Endothelial cell of umbilical vein (primary cell): ENCODE measurements at regions not wholly inside any gene's neighbourhood (a gene's known extent, or its start where the extent isn't known, plus 50 kb on each side); places are given as distances from the start of the nearest gene placed in this dataset.

Experiments
- BruUV-seq: library from RNA; stranded (reverse); fragments of 400-500 nt; replicated peaks from 2 replicates; lab custom pipeline; 2021; lab: Mats Ljungman, UMichigan
- CTCF ChIA-PET: fragments of 300-600, 350-600 bp; sonication (Branson Sonifier 250); formaldehyde crosslinking; loops from one replicate; lab custom pipeline; 2021; ENCODE audit warnings: antibody characterized with exemption, inconsistent platforms; lab: Charles Lee
- POLR2A ChIA-PET: fragments of 300-600, 350-600 bp; sonication (Branson Sonifier 250); formaldehyde crosslinking; loops from one replicate; lab custom pipeline; 2021; ENCODE audit warnings: antibody characterized with exemption, inconsistent platforms; lab: Charles Lee
- DNase-seq: peaks from one replicate; pipeline ENCODE4 v3.0.0-alpha.2; 2011; ENCODE audit warnings: low read depth, low spot score
- FAIRE-seq: peaks from 2 replicates; lab custom pipeline; 2011; peaks lifted over from hg19 to GRCh38; lab: Jason Lieb, UNC
- H2AFZ ChIP-seq: 2 replicates; pipeline ENCODE4 v1.6.0; 2012; ENCODE audit warnings: low read depth, low read length, control low read depth, inconsistent platforms
- H3K27ac ChIP-seq: 2 replicates; pipeline ENCODE4 v1.5.1; 2011; ENCODE audit warnings: low read depth, mild to moderate bottlenecking, control low read depth, low read length, moderate library complexity; ENCODE audit not compliant: insufficient read depth
- H3K27me3 ChIP-seq, 2 experiments: 2 replicates each; pipeline versions ENCODE4 v1.6.0 to v1.6.1; 2011; ENCODE audit warnings: low read length in 2 of 2, mixed read lengths in 1 of 2; ENCODE audit not compliant: control insufficient read depth in 2 of 2, insufficient read depth in 2 of 2
- H3K36me3 ChIP-seq, 2 experiments: 2 replicates in 1 of 2; 3 replicates in 1 of 2; pipeline ENCODE4 v1.5.1; 2011; ENCODE audit warnings: low read length in 2 of 2, mild to moderate bottlenecking in 1 of 2, moderate library complexity in 1 of 2; ENCODE audit not compliant: control insufficient read depth in 2 of 2, insufficient read depth in 2 of 2; ENCODE audit errors: extremely low read depth in 1 of 2
- H3K4me1 ChIP-seq: 3 replicates; pipeline ENCODE4 v1.5.1; 2011; ENCODE audit warnings: mild to moderate bottlenecking, low read length; ENCODE audit not compliant: control insufficient read depth, insufficient read depth; ENCODE audit errors: extremely low read depth
- H3K4me2 ChIP-seq: 2 replicates; pipeline ENCODE4 v1.6.1; 2011; ENCODE audit warnings: low read length, control low read depth, mixed read lengths; ENCODE audit not compliant: insufficient read depth
- H3K4me3 ChIP-seq, 3 experiments: fragments of 200-600 bp in 1 of 3; sonication (generic), shearing (Covaris generic) in 1 of 3; replicated peaks in 1 of 3; 2 replicates each; pipeline ENCODE4 v1.5.1; 2011 to 2016; ENCODE audit warnings: control low read depth in 3 of 3, low read length in 3 of 3, mild to moderate bottlenecking in 2 of 3, inconsistent platforms in 1 of 3, low read depth in 1 of 3, moderate library complexity in 1 of 3; ENCODE audit not compliant: insufficient read depth in 1 of 3
- H3K79me2 ChIP-seq: 2 replicates; pipeline ENCODE4 v1.6.0; 2012; ENCODE audit warnings: low read length, inconsistent platforms; ENCODE audit not compliant: control insufficient read depth, insufficient read depth
- H3K9ac ChIP-seq: replicated peaks from 2 replicates; pipeline ENCODE3; 2011; ENCODE audit warnings: low read length, control low read depth; ENCODE audit not compliant: insufficient read depth; ENCODE audit errors: extremely low read depth
- H3K9me1 ChIP-seq: replicated peaks from 3 replicates; pipeline ENCODE4 v1.6.0; 2011; ENCODE audit warnings: mild to moderate bottlenecking, low read length; ENCODE audit not compliant: control insufficient read depth, insufficient read depth; ENCODE audit errors: extremely low read depth
- H3K9me3 ChIP-seq: replicated peaks from 2 replicates; pipeline ENCODE4 v1.5.1; 2012; ENCODE audit warnings: low read length, inconsistent platforms; ENCODE audit not compliant: control insufficient read depth, insufficient read depth
- H4K20me1 ChIP-seq: replicated peaks from 2 replicates; pipeline ENCODE3; 2011; ENCODE audit warnings: mild to moderate bottlenecking, low read length; ENCODE audit not compliant: control insufficient read depth, insufficient read depth; ENCODE audit errors: extremely low read depth
- EZH2 ChIP-seq: IDR thresholded peaks from 2 replicates; pipeline ENCODE4 v1.6.1; 2012; ENCODE audit warnings: borderline replicate concordance, low read depth, mild to moderate bottlenecking, moderate library complexity, low read length, inconsistent platforms; ENCODE audit not compliant: severe bottlenecking
- FOS ChIP-seq: IDR thresholded peaks from 2 replicates; pipeline ENCODE4 v1.6.1; 2011; ENCODE audit warnings: mild to moderate bottlenecking, low read length, moderate library complexity, borderline replicate concordance; ENCODE audit not compliant: insufficient read depth
- GATA2 ChIP-seq: IDR thresholded peaks from 2 replicates; pipeline ENCODE4 v1.7.0; 2011; ENCODE audit warnings: low read depth, mild to moderate bottlenecking, moderate library complexity, mixed read lengths, low read length; ENCODE audit not compliant: insufficient read length, insufficient read depth
- JUN ChIP-seq: IDR thresholded peaks from 2 replicates; pipeline ENCODE4 v1.6.1; 2011; ENCODE audit warnings: borderline replicate concordance, low read depth; ENCODE audit not compliant: insufficient read length, insufficient read depth
- MYC ChIP-seq: IDR thresholded peaks from one replicate; pipeline ENCODE4 v1.6.1; 2011; ENCODE audit warnings: mild to moderate bottlenecking, low read depth, low read length
- POLR2A ChIP-seq: IDR thresholded peaks from 2 replicates; pipeline ENCODE4 v1.6.1; 2012; ENCODE audit warnings: low read depth, mild to moderate bottlenecking, control low read depth, low read length
- POLR2AphosphoS5 ChIP-seq: IDR thresholded peaks from 2 replicates; pipeline ENCODE4 v1.6.1; 2012; ENCODE audit warnings: low read depth, mild to moderate bottlenecking, control low read depth, low read length, moderate library complexity; ENCODE audit not compliant: insufficient read depth
- dilution Hi-C: fragments of 300-500 bp; cut with MboI; formaldehyde crosslinking; loops from one replicate; pipeline ENCODE4 v1.15.0; 2019; ENCODE audit warnings: low sequenced_read_pairs; ENCODE audit not compliant: extremely low pct_ligation_motif_present
- intact Hi-C: fragments of 100-400 bp; cut with micrococcal nuclease; formaldehyde crosslinking; loops from one replicate; pipeline ENCODE4 v1.10.0; 2022
- TF ChIP-seq, protein P1 (sequence below): IDR thresholded peaks from 2 replicates; pipeline ENCODE4 v1.6.1; 2011; ENCODE audit not compliant: insufficient read depth, insufficient read length
- TF ChIP-seq, protein P2 (sequence below), 2 donors: IDR thresholded peaks; 1 replicate in 1 of 2; 2 replicates in 1 of 2; pipeline ENCODE4 v1.5.1; 2011; ENCODE audit warnings: low read length in 2 of 2, mild to moderate bottlenecking in 2 of 2, moderate library complexity in 2 of 2, control low read depth in 1 of 2, inconsistent platforms in 1 of 2, low read depth in 1 of 2; ENCODE audit not compliant: insufficient read depth in 1 of 2; ENCODE audit errors: extremely low read depth in 1 of 2

- no peak for FAIRE-seq
- Histone ChIP-seq H4K20me1 (no peaks in the 10 kb centered on the region), H3K9me3 (no peaks in the 10 kb centered on the region), H3K27ac (no peak overlapping the region), H3K79me2 (no peaks in the 10 kb centered on the region), H3K9me1 (no peaks in the 10 kb centered on the region), H3K36me3 (no peaks in the 10 kb centered on the region), H3K9ac (no peak overlapping the region), H3K4me2 (no peak overlapping the region), H3K4me1 (no peaks in the 10 kb centered on the region), H3K27me3 (peaks cover 4 to 11% of the 10 kb centered on the region in 2 experiments), H2AFZ (no peak overlapping the region), H3K4me3 (no peak overlapping the region)
- intact Hi-C loops (no loop called here), dilution Hi-C loops (no loop called here)
- TF ChIP-seq MYC (no peak), GATA2 (no peak), JUN (no peak), POLR2AphosphoS5 (no peak), EZH2 (no peak), FOS (no peak), POLR2A (no peak)
- TF ChIP-seq, protein P1, sequence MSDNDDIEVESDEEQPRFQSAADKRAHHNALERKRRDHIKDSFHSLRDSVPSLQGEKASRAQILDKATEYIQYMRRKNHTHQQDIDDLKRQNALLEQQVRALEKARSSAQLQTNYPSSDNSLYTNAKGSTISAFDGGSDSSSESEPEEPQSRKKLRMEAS = no peak
- TF ChIP-seq, protein P2, sequence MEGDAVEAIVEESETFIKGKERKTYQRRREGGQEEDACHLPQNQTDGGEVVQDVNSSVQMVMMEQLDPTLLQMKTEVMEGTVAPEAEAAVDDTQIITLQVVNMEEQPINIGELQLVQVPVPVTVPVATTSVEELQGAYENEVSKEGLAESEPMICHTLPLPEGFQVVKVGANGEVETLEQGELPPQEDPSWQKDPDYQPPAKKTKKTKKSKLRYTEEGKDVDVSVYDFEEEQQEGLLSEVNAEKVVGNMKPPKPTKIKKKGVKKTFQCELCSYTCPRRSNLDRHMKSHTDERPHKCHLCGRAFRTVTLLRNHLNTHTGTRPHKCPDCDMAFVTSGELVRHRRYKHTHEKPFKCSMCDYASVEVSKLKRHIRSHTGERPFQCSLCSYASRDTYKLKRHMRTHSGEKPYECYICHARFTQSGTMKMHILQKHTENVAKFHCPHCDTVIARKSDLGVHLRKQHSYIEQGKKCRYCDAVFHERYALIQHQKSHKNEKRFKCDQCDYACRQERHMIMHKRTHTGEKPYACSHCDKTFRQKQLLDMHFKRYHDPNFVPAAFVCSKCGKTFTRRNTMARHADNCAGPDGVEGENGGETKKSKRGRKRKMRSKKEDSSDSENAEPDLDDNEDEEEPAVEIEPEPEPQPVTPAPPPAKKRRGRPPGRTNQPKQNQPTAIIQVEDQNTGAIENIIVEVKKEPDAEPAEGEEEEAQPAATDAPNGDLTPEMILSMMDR (IDR thresholded peaks at IDR 0.05; ENCODE audit: extremely low read depth in 1 of 2, insufficient read depth in 1 of 2, low read depth in 1 of 2, low read length in 2 of 2) = no peak
- no peak for DNase-seq
- ChIA-PET CTCF (interaction anchor here (1.2 to 2.1 kb wide), 3 partner anchors 17 to 538 kb away, joined by 4 to 8 read pairs (median 8); no protein-coding TSS in a partner anchor), POLR2A (no interaction called here)
- BruUV-seq = no TSS peak
Observed at GRCh38 chr1:65704318-65704717, 88.4 kb upstream of the PDE4B start.
